ENCODE measurements at regions not wholly inside any gene's neighbourhood (a gene's known extent, or its start where the extent isn't known, plus 50 kb on each side); places are given as distances from the start of the nearest gene placed in this dataset.
"Not testable (repeated sequence)": the region's sequence is repeated elsewhere in the genome, so short reads cannot be mapped to it uniquely, and the experiment has no call there.

- no peaks in the 10 kb centered on the region for H3K36me3 ChIP-seq (ENCODE audit: insufficient read depth, low read length)
- ATAC-seq (ENCODE audit: insufficient read depth, low read depth), result no peak
These were observed 138.9 kb upstream of the USP29 start for GRCh38 chr19:56980906-56981305.

DNA sequence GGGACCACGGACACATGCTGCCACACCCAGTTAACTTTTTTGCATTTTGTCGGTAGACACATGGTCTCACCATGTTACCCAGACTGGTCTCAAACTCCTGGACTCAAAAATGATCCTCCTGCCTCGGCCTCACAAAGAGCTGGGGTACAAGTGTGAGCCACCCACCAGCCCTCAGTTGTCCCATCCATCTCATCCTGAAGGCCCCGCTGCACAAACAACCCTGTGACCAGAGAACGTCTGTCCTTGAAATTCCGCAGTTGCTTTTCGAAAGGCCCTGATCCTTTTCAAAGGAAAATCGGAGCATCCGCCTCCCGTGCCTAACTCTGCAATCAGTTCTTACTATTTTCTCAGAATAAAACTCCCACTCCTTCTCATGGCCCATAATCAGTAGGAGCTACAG, 138.3 kb upstream of the USP29 start:
- H3K4me1 ChIP-seq (ENCODE audit: insufficient read depth, low read length); H3K79me2 ChIP-seq (ENCODE audit: insufficient read depth, low read length); H3K27ac ChIP-seq (ENCODE audit: low read length); H3K27me3 ChIP-seq (ENCODE audit: insufficient read depth, low read length, poor library complexity); H3K9me3 ChIP-seq (ENCODE audit: insufficient read depth, low read length, severe bottlenecking); H3K36me3 ChIP-seq (ENCODE audit: insufficient read depth, low read length); DNase-seq; H2AFZ ChIP-seq (ENCODE audit: low read depth, low read length); H3K4me2 ChIP-seq (ENCODE audit: insufficient read depth, low read length); H3K9ac ChIP-seq (ENCODE audit: low read depth, low read length); H3K4me3 ChIP-seq (ENCODE audit: low read depth in 1 of 2, low read length in 2 of 2); ATAC-seq (ENCODE audit: insufficient read depth, low read depth); H4K20me1 ChIP-seq (ENCODE audit: insufficient read depth, low read length): not testable (repeated sequence)

More at GRCh38 chr19:56980906-56981305, 138.9 kb upstream of the USP29 start:
- Histone ChIP-seq H3K9me3 (ENCODE audit: insufficient read depth, low read length, severe bottlenecking) (no peaks in the 10 kb centered on the region), H3K4me2 (ENCODE audit: insufficient read depth, low read length) (no peak overlapping the region), H3K4me3 (ENCODE audit: low read depth in 1 of 2, low read length in 2 of 2) (no peak overlapping the region), H3K4me1 (ENCODE audit: insufficient read depth, low read length) (no peaks in the 10 kb centered on the region), H2AFZ (ENCODE audit: low read depth, low read length) (no peak overlapping the region), H3K79me2 (ENCODE audit: insufficient read depth, low read length) (no peaks in the 10 kb centered on the region), H3K9ac (ENCODE audit: low read depth, low read length) (no peak overlapping the region), H3K27me3 (ENCODE audit: insufficient read depth, low read length, poor library complexity) (no peaks in the 10 kb centered on the region), H4K20me1 (ENCODE audit: insufficient read depth, low read length) (no peaks in the 10 kb centered on the region), H3K27ac (ENCODE audit: low read length) (no peak overlapping the region)
- no peak for DNase-seq
- TF ChIP-seq EZH2 (IDR thresholded peaks at IDR 0.05; ENCODE audit: borderline replicate concordance, low read depth, low read length, severe bottlenecking) (no peak), CTCF (IDR thresholded peaks at IDR 0.05; ENCODE audit: borderline replicate concordance, extremely low read depth, low read length, poor library complexity, severe bottlenecking) (no peak)

DNA sequence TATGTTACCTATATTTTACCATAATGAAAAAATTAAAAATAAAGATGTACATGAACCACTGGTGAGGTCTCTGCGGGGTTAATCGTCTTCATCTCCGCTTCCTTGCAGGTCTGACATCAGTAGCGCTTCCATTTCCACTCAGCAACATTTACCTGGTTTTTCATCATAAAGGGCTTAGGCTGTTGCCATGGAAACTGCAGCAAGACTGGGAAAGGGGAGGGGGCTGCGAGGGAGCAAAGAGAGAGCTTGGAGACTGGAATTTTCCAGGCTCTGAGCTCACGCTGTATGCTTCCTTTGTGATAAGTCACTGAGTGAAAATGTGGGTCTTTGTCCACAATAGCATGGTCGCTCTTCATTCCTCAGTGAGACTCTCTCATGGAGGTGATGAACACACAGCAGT, 136.6 kb upstream of the USP29 start:
- H3K36me3 ChIP-seq (ENCODE audit: insufficient read depth, low read length), result no peaks in the 10 kb centered on the region
- H3K4me2 ChIP-seq (ENCODE audit: insufficient read depth, low read length), result no peak overlapping the region
- H3K4me3 ChIP-seq (ENCODE audit: low read depth in 1 of 2, low read length in 2 of 2), result no peak overlapping the region
- no peak for ATAC-seq (ENCODE audit: insufficient read depth, low read depth)
- no peak overlapping the region for H2AFZ ChIP-seq (ENCODE audit: low read depth, low read length)
- no peak for DNase-seq
- H3K9me3 ChIP-seq (ENCODE audit: insufficient read depth, low read length, severe bottlenecking), result no peaks in the 10 kb centered on the region
- H3K4me1 ChIP-seq (ENCODE audit: insufficient read depth, low read length), result no peaks in the 10 kb centered on the region
- no peak for TF ChIP-seq CTCF (IDR thresholded peaks at IDR 0.05; ENCODE audit: borderline replicate concordance, extremely low read depth, low read length, poor library complexity, severe bottlenecking)
- TF ChIP-seq EZH2 (IDR thresholded peaks at IDR 0.05; ENCODE audit: borderline replicate concordance, low read depth, low read length, severe bottlenecking), result no peak
- no peak overlapping the region for H3K27ac ChIP-seq (ENCODE audit: low read length)
- H3K27me3 ChIP-seq (ENCODE audit: insufficient read depth, low read length, poor library complexity), result no peaks in the 10 kb centered on the region
- H3K79me2 ChIP-seq (ENCODE audit: insufficient read depth, low read length), result no peaks in the 10 kb centered on the region
- no peaks in the 10 kb centered on the region for H4K20me1 ChIP-seq (ENCODE audit: insufficient read depth, low read length)
- no peak overlapping the region for H3K9ac ChIP-seq (ENCODE audit: low read depth, low read length)

DNA sequence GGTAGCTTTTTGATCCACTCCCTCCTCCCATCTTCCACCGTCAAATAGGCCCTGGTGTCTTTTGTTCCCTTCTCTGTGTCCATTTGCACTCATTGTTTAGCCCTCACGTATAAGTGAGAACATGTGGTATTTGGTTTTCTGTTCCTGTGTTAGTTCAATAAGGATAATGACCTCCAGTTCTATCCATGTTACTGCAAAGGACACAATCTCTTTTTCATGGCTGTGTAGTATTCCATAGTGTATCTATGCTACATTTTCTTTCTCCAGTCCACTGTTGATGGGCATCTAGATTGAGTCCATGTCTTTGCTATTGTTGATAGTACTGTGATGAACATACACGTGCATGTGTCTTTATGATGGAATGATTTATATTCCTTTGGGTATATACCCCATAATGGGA, 136.0 kb upstream of the USP29 start:
- no peak for TF ChIP-seq CTCF (IDR thresholded peaks at IDR 0.05; ENCODE audit: borderline replicate concordance, extremely low read depth, low read length, poor library complexity, severe bottlenecking)
- TF ChIP-seq EZH2 (IDR thresholded peaks at IDR 0.05; ENCODE audit: borderline replicate concordance, low read depth, low read length, severe bottlenecking), result no peak
- Histone ChIP-seq H3K4me1 (ENCODE audit: insufficient read depth, low read length) (no peaks in the 10 kb centered on the region), H3K36me3 (ENCODE audit: insufficient read depth, low read length) (no peaks in the 10 kb centered on the region), H3K79me2 (ENCODE audit: insufficient read depth, low read length) (no peaks in the 10 kb centered on the region), H3K9ac (ENCODE audit: low read depth, low read length) (no peak overlapping the region), H3K4me3 (ENCODE audit: low read depth in 1 of 2, low read length in 2 of 2) (no peak overlapping the region), H3K9me3 (ENCODE audit: insufficient read depth, low read length, severe bottlenecking) (no peaks in the 10 kb centered on the region), H3K27me3 (ENCODE audit: insufficient read depth, low read length, poor library complexity) (no peaks in the 10 kb centered on the region), H4K20me1 (ENCODE audit: insufficient read depth, low read length) (no peaks in the 10 kb centered on the region), H3K4me2 (ENCODE audit: insufficient read depth, low read length) (no peak overlapping the region), H3K27ac (ENCODE audit: low read length) (no peak overlapping the region), H2AFZ (ENCODE audit: low read depth, low read length) (no peak overlapping the region)
- ATAC-seq (ENCODE audit: insufficient read depth, low read depth) (no peak), DNase-seq (no peak)
